SK-N-SH treated with all-trans-retinoic acid at 6 μM for 48 hours (cell line): ENCODE measurements at regions not wholly inside any gene's neighbourhood (a gene's known extent, or its start where the extent isn't known, plus 50 kb on each side); places are given as distances from the start of the nearest gene placed in this dataset.
A peak's percentile ranks its signal among the peaks of the same experiment; 100 is the strongest.

Experiments used
- ATAC-seq: fragments of 200-7000 bp; cut with Tn5 transposase; 3 replicates; pipeline ENCODE4 v1.9.1; 2020; ENCODE audit warnings: mild to moderate bottlenecking, moderate library complexity
- ARNTL ChIP-seq: fragments of 450-650 bp; formaldehyde crosslinking; IDR thresholded peaks from 2 replicates; pipeline ENCODE4 v1.5.0; 2020; ENCODE audit warnings: low read depth, mild to moderate bottlenecking, moderate library complexity, borderline replicate concordance
- CREB5 ChIP-seq: fragments of 250-450 bp; sonication (Bioruptor Pico); IDR thresholded peaks from 2 replicates; pipeline ENCODE4 v1.5.1; 2020; ENCODE audit warnings: low read depth, mild to moderate bottlenecking, moderate library complexity
- CSDC2 ChIP-seq: fragments of 250-450 bp; sonication (Bioruptor Pico); IDR thresholded peaks from 2 replicates; pipeline ENCODE4 v1.5.0; 2020; ENCODE audit warnings: mild to moderate bottlenecking, moderate library complexity
- CSRNP3 ChIP-seq: fragments of 250-450 bp; sonication (Bioruptor Pico); IDR thresholded peaks from 2 replicates; pipeline ENCODE4 v1.5.1; 2021; ENCODE audit warnings: mild to moderate bottlenecking, moderate library complexity
- GLIS3 ChIP-seq: fragments of 250-450 bp; sonication (Bioruptor Pico); IDR thresholded peaks from 2 replicates; pipeline ENCODE4 v1.5.0; 2020; ENCODE audit warnings: mild to moderate bottlenecking, moderate library complexity
- ISL1 ChIP-seq: fragments of 250-450 bp; sonication (Bioruptor Pico); IDR thresholded peaks from 2 replicates; pipeline ENCODE4 v2.1.2; 2022; ENCODE audit warnings: mild to moderate bottlenecking, moderate library complexity
- OSR1 ChIP-seq: fragments of 250-450 bp; sonication (Bioruptor Pico); IDR thresholded peaks from 2 replicates; pipeline ENCODE4 v1.8.0; 2022; ENCODE audit warnings: moderate library complexity, mild to moderate bottlenecking, inconsistent platforms
- PATZ1 ChIP-seq: fragments of 250-450 bp; sonication (Bioruptor Pico); IDR thresholded peaks from 2 replicates; pipeline ENCODE4 v1.8.0; 2020; ENCODE audit warnings: mild to moderate bottlenecking, moderate library complexity, borderline replicate concordance
- POU6F1 ChIP-seq: fragments of 250-450 bp; sonication (Bioruptor Pico); IDR thresholded peaks from 2 replicates; pipeline ENCODE4 v1.8.0; 2021; ENCODE audit warnings: low read depth, mild to moderate bottlenecking, moderate library complexity, borderline replicate concordance
- RARB ChIP-seq: fragments of 250-450 bp; sonication (Bioruptor Pico); IDR thresholded peaks from 2 replicates; pipeline ENCODE4 v1.8.0; 2021; ENCODE audit warnings: mild to moderate bottlenecking, moderate library complexity
- SNAI2 ChIP-seq: fragments of 250-450 bp; sonication (Bioruptor Pico); IDR thresholded peaks from 2 replicates; pipeline ENCODE4 v1.5.0; 2020; ENCODE audit warnings: mild to moderate bottlenecking, moderate library complexity
- TCF4 ChIP-seq: fragments of 250-450 bp; sonication (Bioruptor Pico); IDR thresholded peaks from 2 replicates; pipeline ENCODE4 v1.8.0; 2021; ENCODE audit warnings: mild to moderate bottlenecking, moderate library complexity, borderline replicate concordance
- TOX ChIP-seq: fragments of 250-450 bp; sonication (Bioruptor Pico); IDR thresholded peaks from 2 replicates; pipeline ENCODE4 v1.8.0; 2021; ENCODE audit warnings: mild to moderate bottlenecking, moderate library complexity, borderline replicate concordance
- TSHZ2 ChIP-seq: fragments of 250-450 bp; sonication (Bioruptor Pico); IDR thresholded peaks from 2 replicates; pipeline ENCODE4 v1.5.0; 2020; ENCODE audit warnings: mild to moderate bottlenecking, moderate library complexity
- ZC3H10 ChIP-seq: fragments of 250-450 bp; sonication (Bioruptor Pico); IDR thresholded peaks from 2 replicates; pipeline ENCODE4 v1.5.1; 2021; ENCODE audit warnings: mild to moderate bottlenecking, moderate library complexity
- ZFP3 ChIP-seq: fragments of 250-450 bp; sonication (Bioruptor Pico); IDR thresholded peaks from 2 replicates; pipeline ENCODE4 v1.5.0; 2020; ENCODE audit warnings: mild to moderate bottlenecking, moderate library complexity
- ZNF565 ChIP-seq: fragments of 450-650 bp; formaldehyde crosslinking; conservative IDR thresholded peaks from 2 replicates; pipeline ENCODE4 v1.5.0; 2020; ENCODE audit warnings: low read depth, mild to moderate bottlenecking, moderate library complexity
- ZNF70 ChIP-seq: fragments of 450-650 bp; formaldehyde crosslinking; IDR thresholded peaks from 2 replicates; pipeline ENCODE4 v1.5.0; 2020; ENCODE audit warnings: mild to moderate bottlenecking, moderate library complexity
- ZNF8 ChIP-seq: fragments of 450-650 bp; formaldehyde crosslinking; IDR thresholded peaks from 2 replicates; pipeline ENCODE4 v1.5.0; 2020; ENCODE audit warnings: mild to moderate bottlenecking, moderate library complexity

GRCh38 chr2:183594150-183594549 is 469.9 kb downstream of the NUP35 start:
- no peak for ATAC-seq
- TF ChIP-seq ZC3H10 (CRISPR knock-in tag): no peak
- peak; percentile 90 for TF ChIP-seq TCF4 (CRISPR knock-in tag)
- TF ChIP-seq ISL1 (CRISPR knock-in tag): no peak

GRCh38 chr2:183597841-183598240 is 473.6 kb downstream of the NUP35 start:
- no peak for TF ChIP-seq CSRNP3
- TF ChIP-seq GLIS3 (CRISPR knock-in tag): no peak
- no peak for TF ChIP-seq ZC3H10 (CRISPR knock-in tag)
- ATAC-seq: no peak

- TF ChIP-seq POU6F1: no peak
- no peak for TF ChIP-seq ZNF8 (CRISPR knock-in tag)
- no peak for TF ChIP-seq PATZ1 (CRISPR knock-in tag)
- TF ChIP-seq ARNTL (CRISPR knock-in tag): no peak
- TF ChIP-seq SNAI2 (CRISPR knock-in tag): no peak
- TF ChIP-seq TOX (CRISPR knock-in tag): no peak
- TF ChIP-seq TCF4 (CRISPR knock-in tag): no peak
- no peak for TF ChIP-seq TSHZ2 (CRISPR knock-in tag)
- no peak for ATAC-seq
Observed at GRCh38 chr2:183604065-183604464, 479.8 kb downstream of the NUP35 start.

- ATAC-seq: no peak
- TF ChIP-seq TSHZ2 (CRISPR knock-in tag): no peak
- no peak for TF ChIP-seq RARB (CRISPR knock-in tag)
- TF ChIP-seq PATZ1 (CRISPR knock-in tag): no peak
- no peak for TF ChIP-seq OSR1 (CRISPR knock-in tag)
- TF ChIP-seq ZNF70: no peak
- no peak for TF ChIP-seq CREB5 (CRISPR knock-in tag)
- TF ChIP-seq TOX (CRISPR knock-in tag): no peak
- no peak for TF ChIP-seq ISL1 (CRISPR knock-in tag)
- no peak for TF ChIP-seq CSRNP3
- no peak for TF ChIP-seq ZFP3 (CRISPR knock-in tag)
- TF ChIP-seq ZNF565: no peak
- no peak for TF ChIP-seq TCF4 (CRISPR knock-in tag)
- TF ChIP-seq CSDC2 (CRISPR knock-in tag): no peak
- TF ChIP-seq, all 23 proteins: peak for 0
Observed at GRCh38 chr2:183605440-183605839, 481.2 kb downstream of the NUP35 start.
